ENCODE measurements at regions not wholly inside any gene's neighbourhood (a gene's known extent, or its start where the extent isn't known, plus 50 kb on each side); places are given as distances from the start of the nearest gene placed in this dataset.

DNA sequence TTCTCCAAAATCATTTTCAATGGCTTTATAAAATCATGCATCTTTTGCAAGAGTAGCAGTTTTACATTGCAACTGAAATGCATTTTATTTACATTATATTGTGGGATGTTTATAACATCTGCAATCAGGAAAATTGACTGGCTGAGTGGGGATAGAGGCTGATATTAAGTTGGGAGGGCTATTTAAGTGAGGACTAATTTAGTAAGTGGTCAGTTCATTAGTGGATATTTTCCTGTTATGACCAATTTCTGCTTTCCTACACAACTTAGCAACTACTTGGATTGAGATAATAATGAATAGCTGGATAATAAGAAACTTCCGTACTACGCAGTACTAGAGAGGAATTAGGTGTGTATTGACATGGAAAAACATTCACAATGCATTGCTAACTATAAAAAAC is 92.9 kb upstream of the SSBP2 start:
- H3K27ac ChIP-seq (ENCODE audit: low read length): no peak overlapping the region
- H3K4me3 ChIP-seq (ENCODE audit: low read depth in 1 of 2, low read length in 2 of 2): no peak overlapping the region
- H3K27me3 ChIP-seq (ENCODE audit: low read depth, low read length): no peaks in the 10 kb centered on the region
- H3K9me3 ChIP-seq (ENCODE audit: control insufficient read depth in 1 of 2, low read length in 2 of 2): no peaks in the 10 kb centered on the region
- H3K36me3 ChIP-seq (ENCODE audit: control insufficient read depth in 1 of 2, insufficient read depth in 2 of 2, low read length in 2 of 2): no peaks in the 10 kb centered on the region
- H3K4me1 ChIP-seq (ENCODE audit: control insufficient read depth in 1 of 2, insufficient read depth in 2 of 2, low read length in 2 of 2): peaks cover 0 to 12% of the 10 kb centered on the region in 2 donors

DNA sequence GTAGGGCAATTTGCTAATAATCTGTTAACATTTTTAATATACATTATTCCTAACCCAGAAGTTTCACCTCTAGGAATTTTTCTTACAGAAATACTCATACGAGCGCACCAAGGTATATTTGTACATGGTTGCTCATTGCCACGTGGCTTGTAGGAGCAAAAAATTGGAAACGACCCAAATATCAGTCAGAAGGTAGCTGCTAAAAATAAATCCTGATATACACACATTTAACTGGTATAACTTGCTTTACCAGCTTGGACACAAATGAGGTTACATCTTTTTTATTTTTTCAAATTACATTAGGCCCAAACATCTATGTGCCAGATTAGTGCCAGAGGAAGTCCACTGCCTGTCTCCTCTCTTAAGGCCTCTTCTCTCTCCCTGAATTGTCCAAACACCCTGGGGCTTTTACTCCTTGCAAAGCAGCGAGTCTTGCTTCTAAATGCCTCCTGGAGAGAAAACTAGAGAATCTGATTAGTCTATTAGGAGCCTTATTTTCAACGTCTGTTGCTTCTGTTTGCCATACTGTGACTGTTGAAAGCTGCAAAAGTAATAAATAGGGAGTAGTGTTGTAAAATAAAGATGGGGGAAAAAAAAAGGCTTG is 92.0 kb upstream of the SSBP2 start:
- Histone ChIP-seq H3K27ac (ENCODE audit: low read length) (no peak overlapping the region), H3K4me3 (ENCODE audit: low read depth in 1 of 2, low read length in 2 of 2) (no peak overlapping the region), H3K27me3 (ENCODE audit: low read depth, low read length) (no peaks in the 10 kb centered on the region), H3K9me3 (ENCODE audit: control insufficient read depth in 1 of 2, low read length in 2 of 2) (no peaks in the 10 kb centered on the region), H3K36me3 (ENCODE audit: control insufficient read depth in 1 of 2, insufficient read depth in 2 of 2, low read length in 2 of 2) (no peaks in the 10 kb centered on the region), H3K4me1 (ENCODE audit: control insufficient read depth in 1 of 2, insufficient read depth in 2 of 2, low read length in 2 of 2) (peaks cover 0 to 4% of the 10 kb centered on the region in 2 donors)

DNA sequence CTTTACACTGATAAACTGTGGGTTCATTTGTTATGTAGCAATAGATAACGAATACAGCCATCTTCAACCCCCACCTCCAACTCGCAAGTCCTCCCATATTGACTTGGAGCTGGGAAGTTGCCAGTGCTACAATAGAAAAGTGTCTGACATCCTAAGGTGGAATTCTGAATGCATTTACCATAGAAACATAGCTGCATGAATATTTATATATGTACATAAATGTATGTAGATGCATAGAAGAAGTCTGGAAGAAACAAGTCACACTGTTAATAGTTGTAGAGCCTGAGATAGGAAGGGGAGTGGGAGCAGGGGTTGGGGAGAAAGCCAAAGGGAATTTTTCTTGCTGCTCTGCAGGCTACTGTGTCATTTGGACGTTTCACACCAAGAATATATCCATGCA is 88.1 kb upstream of the SSBP2 start:
- H3K27ac ChIP-seq (ENCODE audit: low read length): no peak overlapping the region
- no peaks in the 10 kb centered on the region for H3K27me3 ChIP-seq (ENCODE audit: low read depth, low read length)
- no peaks in the 10 kb centered on the region for H3K9me3 ChIP-seq (ENCODE audit: control insufficient read depth in 1 of 2, low read length in 2 of 2)
- H3K4me3 ChIP-seq (ENCODE audit: low read depth in 1 of 2, low read length in 2 of 2): no peak overlapping the region
- H3K36me3 ChIP-seq (ENCODE audit: control insufficient read depth in 1 of 2, insufficient read depth in 2 of 2, low read length in 2 of 2): no peaks in the 10 kb centered on the region
- H3K4me1 ChIP-seq (ENCODE audit: control insufficient read depth in 1 of 2, insufficient read depth in 2 of 2, low read length in 2 of 2): no peaks in the 10 kb centered on the region

DNA sequence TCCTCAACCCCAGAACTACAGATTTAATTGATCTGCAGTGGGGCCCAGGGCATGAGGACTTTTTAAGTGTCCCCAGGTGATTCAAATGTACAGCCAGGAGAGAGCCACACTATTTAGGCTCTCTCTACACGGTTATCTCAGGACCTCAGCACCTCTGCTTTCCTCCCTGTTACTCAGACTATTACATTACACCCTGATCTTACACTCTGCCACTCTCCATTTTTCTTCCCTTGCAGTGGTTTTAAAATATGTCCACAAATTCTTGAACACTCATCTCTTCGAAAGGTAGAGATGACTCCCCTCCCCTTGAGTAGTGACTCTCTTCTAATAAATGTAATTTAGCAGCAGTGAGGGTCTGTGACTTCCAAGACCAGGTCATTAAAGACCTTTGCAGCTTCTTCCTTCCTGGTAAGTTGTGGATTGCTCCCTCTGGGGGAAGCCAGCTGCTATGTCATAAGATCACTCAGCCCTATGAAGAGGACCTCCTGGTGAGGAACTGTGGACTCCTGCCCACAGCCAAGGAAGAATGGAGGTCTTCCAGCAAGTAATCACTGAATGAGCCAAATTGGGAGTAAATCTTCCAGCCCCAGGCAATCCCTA is 87.5 kb upstream of the SSBP2 start:
- no peaks in the 10 kb centered on the region for H3K27me3 ChIP-seq (ENCODE audit: low read depth, low read length)
- H3K27ac ChIP-seq (ENCODE audit: low read length): no peak overlapping the region
- H3K36me3 ChIP-seq (ENCODE audit: control insufficient read depth in 1 of 2, insufficient read depth in 2 of 2, low read length in 2 of 2): no peaks in the 10 kb centered on the region
- no peaks in the 10 kb centered on the region for H3K4me1 ChIP-seq (ENCODE audit: control insufficient read depth in 1 of 2, insufficient read depth in 2 of 2, low read length in 2 of 2)
- H3K9me3 ChIP-seq (ENCODE audit: control insufficient read depth in 1 of 2, low read length in 2 of 2): no peaks in the 10 kb centered on the region
- H3K4me3 ChIP-seq (ENCODE audit: low read depth in 1 of 2, low read length in 2 of 2): no peak overlapping the region

DNA sequence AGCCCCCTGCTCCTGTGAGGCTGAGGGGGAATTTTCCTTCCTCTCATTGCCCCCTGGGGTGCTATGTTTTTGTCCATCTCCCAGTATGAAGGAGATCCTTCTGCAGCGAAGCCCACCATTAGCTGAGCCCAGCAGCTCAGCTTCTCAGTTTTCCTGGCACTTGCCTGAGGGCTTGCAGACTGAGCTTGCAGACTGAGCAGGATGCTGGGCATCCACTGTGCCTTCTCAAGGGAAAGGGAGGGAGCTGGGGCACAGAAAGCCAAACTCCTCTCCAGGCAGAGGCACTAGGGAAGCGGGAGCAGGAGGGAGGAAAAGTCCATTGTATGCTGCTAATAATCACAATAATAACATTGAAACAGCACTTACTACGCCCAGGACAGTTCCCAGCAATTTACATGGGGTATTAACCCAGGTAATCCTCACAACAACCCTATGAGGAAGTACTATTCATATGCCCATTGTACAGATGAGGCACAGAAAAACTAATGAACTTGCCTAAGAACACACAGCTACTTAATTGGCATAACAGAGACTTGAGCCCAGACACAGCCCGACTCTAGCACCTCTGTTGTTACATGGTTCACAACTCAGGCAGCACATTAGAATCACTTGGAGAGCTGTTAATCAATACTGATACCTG is 86.9 kb upstream of the SSBP2 start:
- H3K4me3 ChIP-seq (ENCODE audit: low read depth in 1 of 2, low read length in 2 of 2): no peak overlapping the region
- H3K9me3 ChIP-seq (ENCODE audit: control insufficient read depth in 1 of 2, low read length in 2 of 2): no peaks in the 10 kb centered on the region
- H3K27me3 ChIP-seq (ENCODE audit: low read depth, low read length): no peaks in the 10 kb centered on the region
- no peaks in the 10 kb centered on the region for H3K4me1 ChIP-seq (ENCODE audit: control insufficient read depth in 1 of 2, insufficient read depth in 2 of 2, low read length in 2 of 2)
- H3K36me3 ChIP-seq (ENCODE audit: control insufficient read depth in 1 of 2, insufficient read depth in 2 of 2, low read length in 2 of 2): no peaks in the 10 kb centered on the region
- H3K27ac ChIP-seq (ENCODE audit: low read length): no peak overlapping the region

DNA sequence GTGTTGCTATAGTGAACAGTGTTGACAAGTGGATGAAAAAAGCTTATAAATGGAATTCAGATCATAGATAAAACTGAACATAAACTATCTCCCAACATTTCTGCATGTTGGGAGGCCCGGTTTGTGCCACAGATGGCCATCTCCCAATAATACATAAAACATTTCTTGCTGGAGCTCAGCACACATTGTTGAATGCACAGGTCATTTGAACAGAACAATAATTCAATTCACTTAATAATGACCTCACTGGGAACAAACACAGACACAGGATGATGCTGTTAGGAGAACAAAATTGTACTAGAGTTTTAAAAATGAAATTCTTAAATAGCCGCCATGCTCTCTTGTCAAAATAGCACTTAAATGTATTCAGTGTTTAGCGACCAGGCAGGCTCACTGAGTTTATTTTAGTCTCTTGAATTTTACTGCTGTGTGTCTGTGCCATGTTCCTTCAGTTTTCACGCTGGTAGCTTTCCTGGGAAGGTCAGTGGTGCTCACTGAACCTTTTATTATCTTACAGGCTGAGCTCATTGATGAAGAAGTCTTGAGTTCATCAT is 85.0 kb upstream of the SSBP2 start:
- H3K9me3 ChIP-seq (ENCODE audit: control insufficient read depth in 1 of 2, low read length in 2 of 2): no peaks in the 10 kb centered on the region
- no peaks in the 10 kb centered on the region for H3K27me3 ChIP-seq (ENCODE audit: low read depth, low read length)
- H3K4me3 ChIP-seq (ENCODE audit: low read depth in 1 of 2, low read length in 2 of 2): no peak overlapping the region
- H3K36me3 ChIP-seq (ENCODE audit: control insufficient read depth in 1 of 2, insufficient read depth in 2 of 2, low read length in 2 of 2): no peaks in the 10 kb centered on the region
- H3K4me1 ChIP-seq (ENCODE audit: control insufficient read depth in 1 of 2, insufficient read depth in 2 of 2, low read length in 2 of 2): no peaks in the 10 kb centered on the region
- no peak overlapping the region for H3K27ac ChIP-seq (ENCODE audit: low read length)

DNA sequence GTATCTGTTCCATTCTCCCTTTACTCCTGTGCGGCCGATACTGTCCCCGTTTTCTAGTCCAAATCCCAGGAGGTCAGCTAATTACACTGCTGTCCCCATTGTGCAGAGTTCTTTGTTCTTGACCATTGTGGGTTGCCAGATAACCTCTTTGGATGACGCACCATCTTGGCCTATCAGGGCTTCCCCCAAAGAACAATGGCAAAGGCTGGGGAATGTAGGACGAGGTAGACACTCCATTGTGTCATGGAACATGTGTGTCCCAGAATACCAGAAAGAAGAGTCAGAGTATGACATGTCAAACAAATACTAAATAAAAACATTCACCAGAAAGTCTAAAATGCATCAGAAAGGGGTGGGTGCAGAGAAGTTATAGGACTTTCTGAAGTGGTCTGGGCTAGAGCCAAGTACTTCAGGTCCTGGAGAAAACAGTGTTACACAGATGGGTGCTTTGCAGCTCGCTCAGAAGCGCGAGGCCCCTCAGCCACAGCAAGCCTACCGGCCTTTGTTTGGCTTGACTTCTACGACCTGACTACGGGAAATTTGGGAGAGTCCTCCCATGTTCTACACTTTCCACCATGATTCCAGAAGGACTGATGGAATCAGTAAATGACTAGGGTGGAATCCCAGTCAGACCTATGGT is 83.2 kb upstream of the SSBP2 start:
- H3K9me3 ChIP-seq (ENCODE audit: control insufficient read depth in 1 of 2, low read length in 2 of 2): no peaks in the 10 kb centered on the region
- H3K27me3 ChIP-seq (ENCODE audit: low read depth, low read length): no peaks in the 10 kb centered on the region
- no peaks in the 10 kb centered on the region for H3K4me1 ChIP-seq (ENCODE audit: control insufficient read depth in 1 of 2, insufficient read depth in 2 of 2, low read length in 2 of 2)
- H3K4me3 ChIP-seq (ENCODE audit: low read depth in 1 of 2, low read length in 2 of 2): no peak overlapping the region
- H3K36me3 ChIP-seq (ENCODE audit: control insufficient read depth in 1 of 2, insufficient read depth in 2 of 2, low read length in 2 of 2): no peaks in the 10 kb centered on the region
- H3K27ac ChIP-seq (ENCODE audit: low read length): no peak overlapping the region

DNA sequence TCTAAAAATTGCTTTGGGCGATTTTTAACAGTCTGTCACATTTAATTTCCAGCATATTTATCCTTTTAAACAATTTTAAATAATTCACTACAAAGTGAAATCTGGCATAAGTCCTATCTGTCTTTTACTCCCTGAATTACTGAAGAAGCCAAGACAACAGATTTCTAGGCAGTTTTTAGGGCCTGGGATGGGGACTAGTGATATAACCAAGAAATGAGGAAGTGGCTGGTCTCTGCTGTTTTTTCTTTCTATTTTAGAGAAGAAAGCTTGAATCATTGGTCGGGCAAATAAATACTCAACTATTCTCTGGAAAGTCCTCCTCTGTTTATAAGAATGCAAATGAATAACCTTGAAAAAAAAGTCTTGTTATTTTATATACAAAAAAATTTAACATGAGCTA is 79.7 kb upstream of the SSBP2 start:
- H3K27me3 ChIP-seq (ENCODE audit: low read depth, low read length): no peaks in the 10 kb centered on the region
- no peak overlapping the region for H3K4me3 ChIP-seq (ENCODE audit: low read depth in 1 of 2, low read length in 2 of 2)
- H3K36me3 ChIP-seq (ENCODE audit: control insufficient read depth in 1 of 2, insufficient read depth in 2 of 2, low read length in 2 of 2): no peaks in the 10 kb centered on the region
- H3K4me1 ChIP-seq (ENCODE audit: control insufficient read depth in 1 of 2, insufficient read depth in 2 of 2, low read length in 2 of 2): no peaks in the 10 kb centered on the region
- no peaks in the 10 kb centered on the region for H3K9me3 ChIP-seq (ENCODE audit: control insufficient read depth in 1 of 2, low read length in 2 of 2)
- H3K27ac ChIP-seq (ENCODE audit: low read length): no peak overlapping the region

DNA sequence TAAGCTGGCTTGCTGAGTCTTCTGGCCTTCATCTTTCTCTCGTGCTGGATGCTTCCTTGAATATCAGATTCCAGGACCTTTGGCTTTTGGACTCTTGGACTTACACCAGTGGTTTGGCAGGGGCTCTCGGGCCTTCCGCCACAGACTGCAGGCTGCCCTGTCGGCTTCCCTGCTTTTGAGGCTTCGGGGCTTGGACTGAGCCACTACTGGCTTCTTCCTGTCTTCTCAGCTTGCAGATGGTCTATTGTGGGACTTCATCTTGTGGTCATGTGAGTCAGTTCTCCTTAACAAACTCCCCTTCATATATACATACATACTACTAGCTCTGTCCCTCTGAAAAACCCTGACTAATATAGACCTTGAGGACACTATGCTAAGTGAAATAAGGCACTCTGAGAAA is 78.3 kb upstream of the SSBP2 start:
- Histone ChIP-seq H3K9me3 (ENCODE audit: control insufficient read depth in 1 of 2, low read length in 2 of 2) (no peaks in the 10 kb centered on the region), H3K27ac (ENCODE audit: low read length) (no peak overlapping the region), H3K27me3 (ENCODE audit: low read depth, low read length) (no peaks in the 10 kb centered on the region), H3K4me1 (ENCODE audit: control insufficient read depth in 1 of 2, insufficient read depth in 2 of 2, low read length in 2 of 2) (no peaks in the 10 kb centered on the region), H3K36me3 (ENCODE audit: control insufficient read depth in 1 of 2, insufficient read depth in 2 of 2, low read length in 2 of 2) (no peaks in the 10 kb centered on the region), H3K4me3 (ENCODE audit: low read depth in 1 of 2, low read length in 2 of 2) (no peak overlapping the region)

DNA sequence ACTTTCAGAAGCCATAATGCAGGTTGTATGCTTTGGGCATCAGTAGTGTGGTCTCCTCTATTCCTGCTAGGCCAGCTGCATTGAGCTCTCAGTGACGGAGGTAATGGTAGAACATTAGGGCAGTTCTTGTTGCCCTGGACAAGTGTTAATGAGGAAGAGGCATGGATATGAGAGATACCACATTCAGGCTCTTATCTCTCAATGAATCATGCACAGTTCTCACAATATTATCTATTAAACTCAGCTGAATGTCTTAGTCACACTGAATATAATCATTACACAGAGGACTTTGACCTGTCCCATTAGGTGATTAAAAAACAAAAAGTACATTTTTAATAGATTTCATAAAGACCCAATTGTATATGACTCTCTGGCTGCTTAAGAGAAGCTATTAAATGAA is 76.6 kb upstream of the SSBP2 start:
- no peaks in the 10 kb centered on the region for H3K4me1 ChIP-seq (ENCODE audit: control insufficient read depth in 1 of 2, insufficient read depth in 2 of 2, low read length in 2 of 2)
- no peaks in the 10 kb centered on the region for H3K9me3 ChIP-seq (ENCODE audit: control insufficient read depth in 1 of 2, low read length in 2 of 2)
- no peak overlapping the region for H3K4me3 ChIP-seq (ENCODE audit: low read depth in 1 of 2, low read length in 2 of 2)
- no peaks in the 10 kb centered on the region for H3K36me3 ChIP-seq (ENCODE audit: control insufficient read depth in 1 of 2, insufficient read depth in 2 of 2, low read length in 2 of 2)
- no peak overlapping the region for H3K27ac ChIP-seq (ENCODE audit: low read length)
- no peaks in the 10 kb centered on the region for H3K27me3 ChIP-seq (ENCODE audit: low read depth, low read length)

DNA sequence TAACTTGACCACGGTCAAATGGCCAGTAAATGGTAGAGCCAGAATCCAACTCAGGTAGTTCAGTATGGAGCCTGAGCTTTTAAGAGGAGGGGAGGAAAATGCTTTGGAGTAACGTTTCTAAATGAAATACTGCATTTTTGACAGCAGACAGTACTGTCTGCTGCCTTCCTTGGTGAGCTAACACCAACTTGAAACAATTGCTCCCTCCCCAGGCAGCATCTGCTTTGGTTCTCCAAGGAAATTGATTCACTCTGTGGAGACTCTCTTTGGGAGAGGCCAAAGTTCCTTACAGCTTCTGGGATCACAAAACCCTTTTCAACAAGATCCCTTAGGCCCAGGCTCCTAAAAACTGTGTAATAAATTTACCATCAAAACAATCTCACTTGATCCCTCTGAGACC is 75.2 kb upstream of the SSBP2 start:
- no peaks in the 10 kb centered on the region for H3K27me3 ChIP-seq (ENCODE audit: low read depth, low read length)
- no peaks in the 10 kb centered on the region for H3K9me3 ChIP-seq (ENCODE audit: control insufficient read depth in 1 of 2, low read length in 2 of 2)
- no peaks in the 10 kb centered on the region for H3K4me1 ChIP-seq (ENCODE audit: control insufficient read depth in 1 of 2, insufficient read depth in 2 of 2, low read length in 2 of 2)
- no peaks in the 10 kb centered on the region for H3K36me3 ChIP-seq (ENCODE audit: control insufficient read depth in 1 of 2, insufficient read depth in 2 of 2, low read length in 2 of 2)
- H3K4me3 ChIP-seq (ENCODE audit: low read depth in 1 of 2, low read length in 2 of 2): no peak overlapping the region
- no peak overlapping the region for H3K27ac ChIP-seq (ENCODE audit: low read length)

Data from muscle layer of duodenum (tissue), 2 donors.